ENCODE measurements at regions not wholly inside any gene's neighbourhood (a gene's known extent, or its start where the extent isn't known, plus 50 kb on each side); places are given as distances from the start of the nearest gene placed in this dataset.
"Not testable (repeated sequence)": the region's sequence is repeated elsewhere in the genome, so short reads cannot be mapped to it uniquely, and the experiment has no call there.

- Histone ChIP-seq H3K4me1 (no peaks in the 10 kb centered on the region), H3K4me2 (no peak overlapping the region), H3K9me3 (no peaks in the 10 kb centered on the region), H3K36me3 (no peaks in the 10 kb centered on the region), H3K9ac (no peak overlapping the region), H4K20me1 (no peaks in the 10 kb centered on the region), H3K4me3 (no peak overlapping the region), H3K27ac (no peak overlapping the region), H3K27me3 (no peaks in the 10 kb centered on the region)
- TF ChIP-seq Cebpa-rat (IDR thresholded peaks at IDR 0.05), result no peak
Observed at GRCh38 chr18:47716632-47717185, 213.8 kb downstream of the SMAD2 start.

GRCh38 chr18:47710451-47710850, 220.0 kb downstream of the SMAD2 start:
- Histone ChIP-seq H3K4me2 (no peak overlapping the region), H3K36me3 (no peaks in the 10 kb centered on the region), H3K27me3 (no peaks in the 10 kb centered on the region), H3K4me3 (no peak overlapping the region), H3K9ac (no peak overlapping the region), H4K20me1 (no peaks in the 10 kb centered on the region), H3K4me1 (no peaks in the 10 kb centered on the region), H3K9me3 (no peaks in the 10 kb centered on the region), H3K27ac (no peak overlapping the region)
- no peak for TF ChIP-seq Cebpa-rat (IDR thresholded peaks at IDR 0.05)

GRCh38 chr18:47709556-47709955, 220.9 kb downstream of the SMAD2 start:
- Histone ChIP-seq H3K27me3 (no peaks in the 10 kb centered on the region), H3K4me3 (no peak overlapping the region), H3K4me2 (no peak overlapping the region), H3K4me1 (no peaks in the 10 kb centered on the region), H3K27ac (no peak overlapping the region), H3K9ac (no peak overlapping the region), H4K20me1 (no peaks in the 10 kb centered on the region), H3K36me3 (no peaks in the 10 kb centered on the region), H3K9me3 (no peaks in the 10 kb centered on the region)
- no peak for TF ChIP-seq Cebpa-rat (IDR thresholded peaks at IDR 0.05)

- no peaks in the 10 kb centered on the region for H3K36me3 ChIP-seq
- TF ChIP-seq Cebpa-rat (IDR thresholded peaks at IDR 0.05), result no peak
- H3K9ac ChIP-seq, result no peak overlapping the region
- H3K9me3 ChIP-seq, result no peaks in the 10 kb centered on the region
- no peak overlapping the region for H3K27ac ChIP-seq
- H3K4me2 ChIP-seq, result no peak overlapping the region
- no peak overlapping the region for H3K4me3 ChIP-seq
- H3K27me3 ChIP-seq, result no peaks in the 10 kb centered on the region
- no peaks in the 10 kb centered on the region for H3K4me1 ChIP-seq
- no peaks in the 10 kb centered on the region for H4K20me1 ChIP-seq
Observed at GRCh38 chr18:47708206-47708605, 222.3 kb downstream of the SMAD2 start.

GRCh38 chr18:47701134-47701533, 229.3 kb downstream of the SMAD2 start:
- no peak overlapping the region for H3K9ac ChIP-seq
- H3K9me3 ChIP-seq, result no peaks in the 10 kb centered on the region
- no peak overlapping the region for H3K4me2 ChIP-seq
- H3K4me1 ChIP-seq, result no peaks in the 10 kb centered on the region
- H4K20me1 ChIP-seq, result no peaks in the 10 kb centered on the region
- no peaks in the 10 kb centered on the region for H3K27me3 ChIP-seq
- no peak overlapping the region for H3K27ac ChIP-seq
- H3K36me3 ChIP-seq, result no peaks in the 10 kb centered on the region
- H3K4me3 ChIP-seq, result no peak overlapping the region
- no peak for TF ChIP-seq Cebpa-rat (IDR thresholded peaks at IDR 0.05)

- Histone ChIP-seq H4K20me1 (no peaks in the 10 kb centered on the region), H3K27ac (no peak overlapping the region), H3K36me3 (no peaks in the 10 kb centered on the region), H3K27me3 (no peaks in the 10 kb centered on the region), H3K9ac (no peak overlapping the region), H3K4me3 (no peak overlapping the region), H3K4me2 (no peak overlapping the region), H3K4me1 (no peaks in the 10 kb centered on the region), H3K9me3 (no peaks in the 10 kb centered on the region)
- no peak for TF ChIP-seq Cebpa-rat (IDR thresholded peaks at IDR 0.05)
Observed at GRCh38 chr18:47696870-47697269, 233.6 kb downstream of the SMAD2 start.

GRCh38 chr18:47691611-47692010, 238.8 kb downstream of the SMAD2 start:
- H4K20me1 ChIP-seq, result no peaks in the 10 kb centered on the region
- H3K4me1 ChIP-seq, result no peaks in the 10 kb centered on the region
- H3K27me3 ChIP-seq, result no peaks in the 10 kb centered on the region
- no peak for TF ChIP-seq Cebpa-rat (IDR thresholded peaks at IDR 0.05)
- no peaks in the 10 kb centered on the region for H3K36me3 ChIP-seq
- no peaks in the 10 kb centered on the region for H3K9me3 ChIP-seq
- no peak overlapping the region for H3K27ac ChIP-seq
- H3K9ac ChIP-seq, result no peak overlapping the region
- H3K4me2 ChIP-seq, result no peak overlapping the region
- H3K4me3 ChIP-seq, result no peak overlapping the region

GRCh38 chr18:47690778-47691177, 239.7 kb downstream of the SMAD2 start:
- H3K4me1 ChIP-seq, H3K36me3 ChIP-seq, H3K27ac ChIP-seq, H4K20me1 ChIP-seq, H3K4me3 ChIP-seq, H3K9ac ChIP-seq, H3K4me2 ChIP-seq, H3K27me3 ChIP-seq, H3K9me3 ChIP-seq: not testable (repeated sequence)

- Histone ChIP-seq H3K9me3 (no peaks in the 10 kb centered on the region), H3K9ac (no peak overlapping the region), H3K27ac (no peak overlapping the region), H3K4me3 (no peak overlapping the region), H3K27me3 (no peaks in the 10 kb centered on the region), H3K4me2 (no peak overlapping the region), H3K4me1 (no peaks in the 10 kb centered on the region), H4K20me1 (no peaks in the 10 kb centered on the region), H3K36me3 (no peaks in the 10 kb centered on the region)
- TF ChIP-seq Cebpa-rat (IDR thresholded peaks at IDR 0.05), result no peak
Observed at GRCh38 chr18:47689371-47689770, 241.1 kb downstream of the SMAD2 start.

GRCh38 chr18:47686806-47687205, 243.7 kb downstream of the SMAD2 start:
- Histone ChIP-seq H3K9me3 (no peaks in the 10 kb centered on the region), H3K4me3 (no peak overlapping the region), H3K36me3 (no peaks in the 10 kb centered on the region), H3K27ac (no peak overlapping the region), H3K4me1 (no peaks in the 10 kb centered on the region), H4K20me1 (no peaks in the 10 kb centered on the region), H3K27me3 (no peaks in the 10 kb centered on the region), H3K4me2 (no peak overlapping the region), H3K9ac (no peak overlapping the region)
- TF ChIP-seq Cebpa-rat (IDR thresholded peaks at IDR 0.05), result no peak

- H3K9me3 ChIP-seq, result no peaks in the 10 kb centered on the region
- H3K4me2 ChIP-seq, result no peak overlapping the region
- no peak overlapping the region for H3K9ac ChIP-seq
- no peak overlapping the region for H3K27ac ChIP-seq
- no peak overlapping the region for H3K4me3 ChIP-seq
- H3K4me1 ChIP-seq, result no peaks in the 10 kb centered on the region
- no peaks in the 10 kb centered on the region for H3K27me3 ChIP-seq
- H4K20me1 ChIP-seq, result no peaks in the 10 kb centered on the region
- TF ChIP-seq Cebpa-rat (IDR thresholded peaks at IDR 0.05), result no peak
- H3K36me3 ChIP-seq, result no peaks in the 10 kb centered on the region
Observed at GRCh38 chr18:47683774-47684173, 246.7 kb downstream of the SMAD2 start.
